ENCODE measurements at regions not wholly inside any gene's neighbourhood (a gene's known extent, or its start where the extent isn't known, plus 50 kb on each side); places are given as distances from the start of the nearest gene placed in this dataset.

DNA sequence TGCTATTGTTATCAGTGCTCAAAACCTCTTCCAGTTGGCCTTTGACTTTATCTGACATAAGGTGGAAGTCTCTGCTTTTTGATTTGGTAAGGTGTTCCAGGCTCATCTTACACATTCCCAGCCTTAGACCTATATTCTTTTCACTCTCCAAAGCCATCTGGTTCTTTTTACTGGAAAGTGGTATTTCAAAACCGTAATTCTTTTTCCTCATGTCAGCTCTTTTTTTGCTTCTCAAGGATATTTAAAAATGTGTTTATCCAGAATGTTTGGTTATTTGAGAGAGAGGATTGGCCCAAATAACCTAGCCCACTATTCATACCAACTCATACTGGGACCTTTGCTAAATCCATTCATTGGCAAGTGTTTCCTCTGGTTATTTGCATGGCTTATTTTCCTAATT is 411.2 kb upstream of the PIK3C3 start:
- DNase-seq (ENCODE audit: low read depth in 1 of 2, low spot score in 2 of 2) (no peak), FAIRE-seq (no peak)
- no peak overlapping the region for H2BK20ac ChIP-seq (ENCODE audit: low read length)
- CTCF ChIA-PET (ENCODE audit: partially characterized antibody): no interaction called here
- H3K14ac ChIP-seq (ENCODE audit: insufficient read length): no peak overlapping the region
- H4K5ac ChIP-seq (ENCODE audit: insufficient read length, low read depth, low read length): no peak overlapping the region
- H3K9ac ChIP-seq (replicated peaks in 1 of 4; ENCODE audit: extremely low read depth in 1 of 4, low read depth in 3 of 4, low read length in 3 of 4): no peak overlapping the region
- H3K79me1 ChIP-seq (ENCODE audit: low read depth, low read length): no peaks in the 10 kb centered on the region
- no peak overlapping the region for H2BK15ac ChIP-seq (ENCODE audit: low read length)
- no peak overlapping the region for H2BK12ac ChIP-seq (ENCODE audit: low read depth, low read length)
- H4K8ac ChIP-seq (ENCODE audit: extremely low read depth, insufficient read depth, low read length): no peak overlapping the region
- no peaks in the 10 kb centered on the region for H3K27me3 ChIP-seq (replicated peaks in 1 of 4; ENCODE audit: control insufficient read depth in 3 of 4, extremely low read depth in 1 of 4, insufficient read depth in 3 of 4, low read length in 3 of 4)
- H3K4me2 ChIP-seq (ENCODE audit: insufficient read depth in 1 of 2, low read depth in 2 of 2, low read length in 2 of 2): no peak overlapping the region
- no peaks in the 10 kb centered on the region for H4K20me1 ChIP-seq (replicated peaks in 1 of 2; ENCODE audit: control insufficient read depth in 1 of 2, insufficient read depth in 2 of 2, low read length in 2 of 2)
- no peak overlapping the region for H3K18ac ChIP-seq (ENCODE audit: extremely low read depth, low read length)
- no peaks in the 10 kb centered on the region for H3K36me3 ChIP-seq (ENCODE audit: control insufficient read depth in 2 of 4, insufficient read depth in 4 of 4, low read length in 3 of 4)
- POLR2A ChIA-PET (ENCODE audit: partially characterized antibody): no interaction called here
- H2AK5ac ChIP-seq (ENCODE audit: low read depth, low read length): no peak overlapping the region
- 80% methylated on average over 1 of the region's 1 CpG; no CpG with 5 or more reads in 1 of the 2 experiments for WGBS, 2 experiments (ENCODE audit: extremely low coverage in 1 of 2, insufficient coverage in 1 of 2, insufficient read length in 1 of 2, insufficient replicate concordance in 2 of 2, low coverage in 1 of 2, low lambda C conversion rate in 2 of 2, missing lambda C conversion rate in 1 of 2)
- no peak overlapping the region for H4K91ac ChIP-seq (replicated peaks; ENCODE audit: insufficient read length, low read length)
- H3K79me2 ChIP-seq (ENCODE audit: control insufficient read depth in 1 of 2, insufficient read depth in 2 of 2, low read length in 2 of 2): no peaks in the 10 kb centered on the region
- H2BK120ac ChIP-seq (replicated peaks; ENCODE audit: low read depth, low read length): no peak overlapping the region
- H3K56ac ChIP-seq (replicated peaks; ENCODE audit: insufficient read length, low read depth, low read length): no peak overlapping the region
- no peak overlapping the region for H3K23ac ChIP-seq (ENCODE audit: insufficient read length)
- H2BK5ac ChIP-seq (ENCODE audit: low read depth, low read length): no peak overlapping the region
- H3K27ac ChIP-seq (ENCODE audit: low read depth, low read length): no peak overlapping the region
- H3K4me1 ChIP-seq (replicated peaks in 1 of 4; ENCODE audit: control insufficient read depth in 3 of 4, insufficient read depth in 4 of 4, low read length in 3 of 4): no peaks in the 10 kb centered on the region
- no peak overlapping the region for H2AFZ ChIP-seq (ENCODE audit: low read length)
- H3K4ac ChIP-seq (replicated peaks; ENCODE audit: insufficient read length, low read depth, low read length): no peak overlapping the region
- no peaks in the 10 kb centered on the region for H3K23me2 ChIP-seq (ENCODE audit: low read depth, low read length)
- H3K9me3 ChIP-seq (ENCODE audit: insufficient read depth in 2 of 2, low read depth in 1 of 2, low read length in 1 of 2): no peaks in the 10 kb centered on the region
- H3K4me3 ChIP-seq (ENCODE audit: extremely low read depth in 1 of 4, insufficient read depth in 2 of 4, low read depth in 3 of 4, low read length in 4 of 4): no peak overlapping the region
- no peak for TF ChIP-seq SP1 (IDR thresholded peaks at IDR 0.05; ENCODE audit: low read depth, low read length)
- no peak for TF ChIP-seq BACH1 (IDR thresholded peaks at IDR 0.05; ENCODE audit: low read length)
- no peak for TF ChIP-seq POLR2AphosphoS5 (IDR thresholded peaks at IDR 0.05; ENCODE audit: low read depth, low read length)
- TF ChIP-seq, protein P1, sequence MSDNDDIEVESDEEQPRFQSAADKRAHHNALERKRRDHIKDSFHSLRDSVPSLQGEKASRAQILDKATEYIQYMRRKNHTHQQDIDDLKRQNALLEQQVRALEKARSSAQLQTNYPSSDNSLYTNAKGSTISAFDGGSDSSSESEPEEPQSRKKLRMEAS (IDR thresholded peaks at IDR 0.05): no peak
- TF ChIP-seq, protein P2, sequence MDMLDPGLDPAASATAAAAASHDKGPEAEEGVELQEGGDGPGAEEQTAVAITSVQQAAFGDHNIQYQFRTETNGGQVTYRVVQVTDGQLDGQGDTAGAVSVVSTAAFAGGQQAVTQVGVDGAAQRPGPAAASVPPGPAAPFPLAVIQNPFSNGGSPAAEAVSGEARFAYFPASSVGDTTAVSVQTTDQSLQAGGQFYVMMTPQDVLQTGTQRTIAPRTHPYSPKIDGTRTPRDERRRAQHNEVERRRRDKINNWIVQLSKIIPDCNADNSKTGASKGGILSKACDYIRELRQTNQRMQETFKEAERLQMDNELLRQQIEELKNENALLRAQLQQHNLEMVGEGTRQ (IDR thresholded peaks at IDR 0.05; ENCODE audit: low read length): no peak
- no peak for TF ChIP-seq JUN (IDR thresholded peaks at IDR 0.05; ENCODE audit: low read depth, low read length)
- TF ChIP-seq, protein P3, sequence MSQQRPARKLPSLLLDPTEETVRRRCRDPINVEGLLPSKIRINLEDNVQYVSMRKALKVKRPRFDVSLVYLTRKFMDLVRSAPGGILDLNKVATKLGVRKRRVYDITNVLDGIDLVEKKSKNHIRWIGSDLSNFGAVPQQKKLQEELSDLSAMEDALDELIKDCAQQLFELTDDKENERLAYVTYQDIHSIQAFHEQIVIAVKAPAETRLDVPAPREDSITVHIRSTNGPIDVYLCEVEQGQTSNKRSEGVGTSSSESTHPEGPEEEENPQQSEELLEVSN (IDR thresholded peaks at IDR 0.05): no peak
- no peak for TF ChIP-seq SAP30 (IDR thresholded peaks at IDR 0.05; ENCODE audit: insufficient read depth, insufficient replicate concordance, low read length)
- TF ChIP-seq SIRT6 (IDR thresholded peaks at IDR 0.05; ENCODE audit: low read length): no peak
- no peak for TF ChIP-seq KDM1A (IDR thresholded peaks at IDR 0.05; ENCODE audit: borderline replicate concordance, low read length)
- no peak for TF ChIP-seq MAFK (IDR thresholded peaks at IDR 0.05; ENCODE audit: low read depth, low read length)
- no peak for TF ChIP-seq GABPA (IDR thresholded peaks at IDR 0.05; ENCODE audit: borderline replicate concordance, insufficient read depth, low read length)
- no peak for TF ChIP-seq SIN3A (conservative IDR thresholded peaks at IDR 0.05 in 1 of 2, IDR thresholded peaks at IDR 0.05 in 1 of 2; ENCODE audit: low read depth in 1 of 2, low read length in 2 of 2)

Measured in H1 (cell line).